Chondrocyte (in vitro differentiated cells): ENCODE measurements at regions not wholly inside any gene's neighbourhood (a gene's known extent, or its start where the extent isn't known, plus 50 kb on each side); places are given as distances from the start of the nearest gene placed in this dataset.

Source experiments
- DNase-seq: peaks from one replicate; pipeline ENCODE4 v3.0.0; 2021; ENCODE audit warnings: mixed read lengths, low spot score
- H3K27ac Mint-ChIP-seq: one replicate; pipeline ENCODE4 v1.8.0; 2021; ENCODE audit warnings: mild to moderate bottlenecking, moderate library complexity, mixed read lengths; ENCODE audit not compliant: unreplicated experiment
- H3K27me3 Mint-ChIP-seq: 2 replicates; pipeline ENCODE4 v1.8.0; 2021; ENCODE audit warnings: low read depth, mixed read lengths
- H3K36me3 Mint-ChIP-seq: 2 replicates; pipeline ENCODE4 v1.8.0; 2021; ENCODE audit warnings: low read depth, mixed read lengths
- H3K4me1 Mint-ChIP-seq: 2 replicates; pipeline ENCODE4 v1.8.0; 2021; ENCODE audit warnings: low read depth, mild to moderate bottlenecking, mixed read lengths
- H3K4me3 Mint-ChIP-seq: one replicate; pipeline ENCODE4 v1.8.0; 2021; ENCODE audit warnings: mild to moderate bottlenecking, moderate library complexity, mixed read lengths; ENCODE audit not compliant: unreplicated experiment
- H3K9me3 Mint-ChIP-seq: 2 replicates; pipeline ENCODE4 v1.8.0; 2021; ENCODE audit warnings: low read depth, mixed read lengths
- TF ChIP-seq, protein P1 (sequence below): fragments of 200-600 bp; sonication (generic); IDR thresholded peaks from 2 replicates; pipeline ENCODE4 v1.5.0; 2021; ENCODE audit warnings: antibody characterized with exemption, mild to moderate bottlenecking, moderate library complexity

DNA sequence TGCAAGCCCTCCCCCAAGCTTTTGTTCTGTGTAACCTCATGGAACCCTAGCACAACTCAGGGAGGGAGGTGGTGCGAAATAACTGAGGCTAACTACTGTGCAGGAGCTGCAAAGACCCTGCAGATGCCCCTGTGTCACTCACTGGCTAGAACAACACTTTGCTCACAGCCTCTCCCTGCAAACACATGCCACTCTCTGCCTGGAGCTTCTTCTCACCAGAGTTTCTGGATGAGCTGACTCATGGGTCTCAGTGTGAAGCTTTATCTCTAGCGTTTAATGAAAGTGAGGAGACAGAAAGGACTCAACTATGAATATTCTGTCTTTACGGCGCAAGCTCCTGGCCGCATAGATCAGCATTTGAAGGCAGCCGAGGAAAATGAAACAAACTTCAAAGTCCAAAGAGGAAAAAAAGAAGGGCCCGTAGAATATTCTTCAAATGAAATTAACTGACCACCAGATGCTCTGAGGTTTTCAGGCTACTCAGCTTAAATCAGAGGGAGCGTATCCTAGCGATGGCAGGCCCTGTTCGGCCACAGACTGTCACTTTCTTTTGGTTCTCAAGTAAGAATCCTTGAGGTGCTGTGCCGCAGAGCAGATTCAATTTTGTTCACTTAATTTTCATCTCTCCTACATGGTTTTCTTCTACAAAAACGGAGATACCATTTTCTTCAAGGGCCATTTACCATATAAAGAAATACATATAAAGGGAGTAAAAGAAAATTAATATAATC is 77.7 kb upstream of the TAS2R1 start:
- H3K4me1 Mint-ChIP-seq, result peaks cover 15% of the 10 kb centered on the region
- no peaks in the 10 kb centered on the region for H3K27me3 Mint-ChIP-seq
- no peak overlapping the region for H3K4me3 Mint-ChIP-seq
- TF ChIP-seq, protein P1, sequence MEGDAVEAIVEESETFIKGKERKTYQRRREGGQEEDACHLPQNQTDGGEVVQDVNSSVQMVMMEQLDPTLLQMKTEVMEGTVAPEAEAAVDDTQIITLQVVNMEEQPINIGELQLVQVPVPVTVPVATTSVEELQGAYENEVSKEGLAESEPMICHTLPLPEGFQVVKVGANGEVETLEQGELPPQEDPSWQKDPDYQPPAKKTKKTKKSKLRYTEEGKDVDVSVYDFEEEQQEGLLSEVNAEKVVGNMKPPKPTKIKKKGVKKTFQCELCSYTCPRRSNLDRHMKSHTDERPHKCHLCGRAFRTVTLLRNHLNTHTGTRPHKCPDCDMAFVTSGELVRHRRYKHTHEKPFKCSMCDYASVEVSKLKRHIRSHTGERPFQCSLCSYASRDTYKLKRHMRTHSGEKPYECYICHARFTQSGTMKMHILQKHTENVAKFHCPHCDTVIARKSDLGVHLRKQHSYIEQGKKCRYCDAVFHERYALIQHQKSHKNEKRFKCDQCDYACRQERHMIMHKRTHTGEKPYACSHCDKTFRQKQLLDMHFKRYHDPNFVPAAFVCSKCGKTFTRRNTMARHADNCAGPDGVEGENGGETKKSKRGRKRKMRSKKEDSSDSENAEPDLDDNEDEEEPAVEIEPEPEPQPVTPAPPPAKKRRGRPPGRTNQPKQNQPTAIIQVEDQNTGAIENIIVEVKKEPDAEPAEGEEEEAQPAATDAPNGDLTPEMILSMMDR, result no peak
- H3K27ac Mint-ChIP-seq, result no peak overlapping the region
- no peak for DNase-seq
- no peaks in the 10 kb centered on the region for H3K36me3 Mint-ChIP-seq
- H3K9me3 Mint-ChIP-seq, result peaks cover 3% of the 10 kb centered on the region

DNA sequence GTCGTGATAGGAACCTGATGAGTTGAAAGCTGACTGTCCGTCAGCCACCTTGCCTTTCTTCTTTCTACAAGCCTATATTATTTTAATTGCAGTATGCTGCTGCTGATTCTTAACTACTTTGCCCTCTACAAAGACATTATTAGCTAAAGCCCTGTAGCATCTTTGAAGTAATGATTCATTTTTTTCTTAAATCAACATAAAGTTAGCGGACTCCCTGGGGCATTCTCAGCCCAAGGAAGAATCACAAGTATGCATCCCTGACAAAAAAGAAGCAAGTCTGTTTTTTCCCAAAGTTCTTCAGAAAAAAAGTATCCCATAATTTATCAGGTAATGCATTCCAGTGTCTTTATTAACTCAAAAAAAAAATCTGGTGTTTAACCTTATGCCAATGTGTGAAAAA is 69.5 kb upstream of the TAS2R1 start:
- Mint-ChIP-seq H3K36me3 (no peaks in the 10 kb centered on the region), H3K27me3 (no peaks in the 10 kb centered on the region), H3K27ac (peak overlapping the region; percentile 84), H3K4me3 (no peak overlapping the region), H3K4me1 (peaks cover 62% of the 10 kb centered on the region), H3K9me3 (no peaks in the 10 kb centered on the region)
- no peak for DNase-seq
- TF ChIP-seq, protein P1, result no peak

DNA sequence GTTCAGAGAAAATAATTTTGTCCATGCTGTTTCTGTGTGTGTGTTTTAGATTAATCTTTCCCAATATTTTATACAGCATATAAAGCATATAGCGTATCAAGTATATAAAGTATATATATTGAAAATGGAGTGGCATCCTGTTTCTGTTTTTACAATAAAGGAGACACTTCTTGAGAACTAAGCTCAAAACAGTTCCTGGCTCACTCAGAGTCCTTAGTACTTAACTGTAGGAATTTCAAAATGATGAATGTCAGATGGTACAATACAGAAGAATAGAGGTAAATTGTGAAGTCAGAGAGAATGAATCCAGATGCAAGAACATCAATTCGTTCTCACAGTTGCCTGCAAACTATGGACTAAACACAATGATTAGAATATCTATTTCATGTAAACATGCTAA is 68.7 kb upstream of the TAS2R1 start:
- no peaks in the 10 kb centered on the region for H3K9me3 Mint-ChIP-seq
- no peak for DNase-seq
- H3K36me3 Mint-ChIP-seq, result no peaks in the 10 kb centered on the region
- H3K4me1 Mint-ChIP-seq, result peaks cover 62% of the 10 kb centered on the region
- H3K27ac Mint-ChIP-seq, result peak overlapping the region; percentile 84
- peak overlapping the region; percentile 39 for H3K4me3 Mint-ChIP-seq
- no peaks in the 10 kb centered on the region for H3K27me3 Mint-ChIP-seq
- TF ChIP-seq, protein P1, result no peak

DNA sequence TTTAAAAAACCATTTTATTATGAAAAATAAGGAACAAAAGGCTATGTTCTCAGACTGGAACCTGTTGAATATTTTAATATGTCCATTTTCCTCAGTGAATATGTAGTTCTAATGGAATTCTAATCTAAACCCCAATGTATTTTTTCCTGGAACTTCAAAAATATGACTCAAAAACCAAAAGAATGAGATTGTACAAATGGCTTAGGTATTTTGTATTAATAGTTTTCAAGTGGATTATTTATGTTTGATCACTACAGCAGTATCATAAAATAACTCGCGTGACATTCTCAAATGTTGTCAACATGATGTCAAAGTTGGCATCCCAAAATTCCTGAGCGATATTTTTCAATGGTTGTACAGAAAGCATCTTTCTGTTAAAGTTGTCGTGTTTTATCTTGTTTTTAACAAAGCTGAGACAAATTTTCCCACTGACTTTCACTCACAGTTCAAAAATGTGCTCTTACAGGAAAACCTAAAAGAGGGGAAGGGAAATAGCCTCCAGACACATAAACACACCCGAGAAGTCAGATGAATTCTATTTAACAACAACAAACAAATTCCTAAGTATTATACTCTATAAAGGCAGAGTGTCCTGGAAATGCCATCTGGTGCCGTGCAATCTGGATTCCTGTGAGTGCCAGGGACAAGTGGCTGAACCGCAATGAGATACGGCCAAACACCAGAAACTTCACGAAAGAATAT is 68.1 kb upstream of the TAS2R1 start:
- no peaks in the 10 kb centered on the region for H3K9me3 Mint-ChIP-seq
- H3K27ac Mint-ChIP-seq, result peak overlapping the region; percentile 84
- H3K36me3 Mint-ChIP-seq, result no peaks in the 10 kb centered on the region
- TF ChIP-seq, protein P1, result no peak
- H3K4me1 Mint-ChIP-seq, result peaks cover 62% of the 10 kb centered on the region
- no peaks in the 10 kb centered on the region for H3K27me3 Mint-ChIP-seq
- no peak for DNase-seq
- H3K4me3 Mint-ChIP-seq, result peak overlapping the region; percentile 39

DNA sequence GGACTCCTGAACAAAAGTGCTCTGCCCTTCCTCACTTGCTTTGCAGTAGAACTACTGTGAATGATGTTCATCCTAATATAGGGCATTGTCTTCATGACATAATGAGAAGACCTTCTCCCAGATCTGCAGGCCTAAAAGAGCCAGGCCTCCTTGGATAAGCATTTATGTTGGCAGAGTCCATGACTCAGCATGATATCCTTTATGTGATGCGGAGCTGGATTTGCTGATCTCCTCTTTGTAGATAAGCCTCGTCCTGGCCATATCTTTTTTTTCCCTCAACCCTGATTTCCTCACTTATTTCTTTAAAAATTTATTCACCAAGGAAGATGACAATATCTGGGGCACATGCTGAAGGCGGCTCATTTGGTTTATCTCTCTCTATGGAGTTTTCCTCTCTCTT is 62.4 kb upstream of the TAS2R1 start:
- TF ChIP-seq, protein P1, result no peak
- Mint-ChIP-seq H3K36me3 (no peaks in the 10 kb centered on the region), H3K27me3 (no peaks in the 10 kb centered on the region), H3K4me1 (peaks cover 38% of the 10 kb centered on the region), H3K4me3 (no peak overlapping the region), H3K9me3 (no peaks in the 10 kb centered on the region), H3K27ac (peak overlapping the region; percentile 32)
- no peak for DNase-seq
